ENCODE measurements at regions not wholly inside any gene's neighbourhood (a gene's known extent, or its start where the extent isn't known, plus 50 kb on each side); places are given as distances from the start of the nearest gene placed in this dataset.

- Histone ChIP-seq H3K36me3 (ENCODE audit: control insufficient read depth, insufficient read depth, low read length) (no peaks in the 10 kb centered on the region), H3K4me1 (ENCODE audit: control insufficient read depth, insufficient read depth, low read length) (no peaks in the 10 kb centered on the region), H3K9me3 (ENCODE audit: control insufficient read depth, insufficient read depth, low read depth, low read length) (no peaks in the 10 kb centered on the region), H3K27me3 (ENCODE audit: control insufficient read depth, insufficient read depth, low read length) (0 out of 2 replicates have a peak, but pooled peaks cover 7% of the 10 kb centered on the region), H3K4me3 (ENCODE audit: low read depth in 2 of 2, low read length in 2 of 2) (no peak overlapping the region), H3K27ac (ENCODE audit: low read length) (no peak overlapping the region)
- DNase-seq (ENCODE audit: low read depth, low spot score) (no peak), ATAC-seq (no peak)
- in situ Hi-C loops (cut with HindIII; ENCODE audit: low pct_unique_long_range_greater_than_20kb, low sequenced_read_pairs): no loop called here
- intact Hi-C loops (cut with micrococcal nuclease; ENCODE audit: unreplicated experiment): no loop called here
- TF ChIP-seq REST (IDR thresholded peaks at IDR 0.05; ENCODE audit: insufficient read depth in 1 of 2, low read depth in 2 of 2, low read length in 1 of 2) (no peak), POLR2AphosphoS5 (IDR thresholded peaks at IDR 0.05; ENCODE audit: low read depth, low read length) (no peak), TCF7L2 (IDR thresholded peaks at IDR 0.05; ENCODE audit: low read depth, low read length) (no peak), CTCF (IDR thresholded peaks at IDR 0.05) (no peak), SIN3A (IDR thresholded peaks at IDR 0.05; ENCODE audit: borderline replicate concordance, insufficient read depth, low read depth, low read length) (no peak)
- BruUV-seq (replicated peaks): no TSS peak
- CTCF ChIA-PET: interaction anchor here (0.6 kb wide), 1 partner anchor 1659 kb away, joined by 4 read pairs; no protein-coding TSS in a partner anchor
- POLR2A ChIA-PET: no interaction called here
Observed at GRCh38 chr20:60215816-60216730, 257.9 kb downstream of the CDH26 start.

GRCh38 chr20:60219231-60219630, 261.0 kb downstream of the CDH26 start:
- Histone ChIP-seq H3K4me3 (ENCODE audit: low read depth in 2 of 2, low read length in 2 of 2) (no peak overlapping the region), H3K9me3 (ENCODE audit: control insufficient read depth, insufficient read depth, low read depth, low read length) (no peaks in the 10 kb centered on the region), H3K27ac (ENCODE audit: low read length) (no peak overlapping the region), H3K36me3 (ENCODE audit: control insufficient read depth, insufficient read depth, low read length) (no peaks in the 10 kb centered on the region), H3K4me1 (ENCODE audit: control insufficient read depth, insufficient read depth, low read length) (no peaks in the 10 kb centered on the region), H3K27me3 (ENCODE audit: control insufficient read depth, insufficient read depth, low read length) (0 out of 2 replicates have a peak, but pooled peaks cover 7% of the 10 kb centered on the region)
- in situ Hi-C loops (cut with HindIII; ENCODE audit: low pct_unique_long_range_greater_than_20kb, low sequenced_read_pairs) (no loop called here), intact Hi-C loops (cut with micrococcal nuclease; ENCODE audit: unreplicated experiment) (no loop called here)
- ChIA-PET POLR2A (no interaction called here), CTCF (interaction anchor here (0.6 kb wide), 1 partner anchor 1339 kb away, joined by 3 read pairs; no protein-coding TSS in a partner anchor)
- no peak for ATAC-seq
- no peak for DNase-seq (ENCODE audit: low read depth, low spot score)
- BruUV-seq (replicated peaks): no TSS peak
- no peak for TF ChIP-seq POLR2AphosphoS5 (IDR thresholded peaks at IDR 0.05; ENCODE audit: low read depth, low read length)
- TF ChIP-seq SIN3A (IDR thresholded peaks at IDR 0.05; ENCODE audit: borderline replicate concordance, insufficient read depth, low read depth, low read length): no peak
- no peak for TF ChIP-seq TCF7L2 (IDR thresholded peaks at IDR 0.05; ENCODE audit: low read depth, low read length)
- no peak for TF ChIP-seq REST (IDR thresholded peaks at IDR 0.05; ENCODE audit: insufficient read depth in 1 of 2, low read depth in 2 of 2, low read length in 1 of 2)
- no peak for TF ChIP-seq CTCF (IDR thresholded peaks at IDR 0.05)

Measured in Panc1 (cell line).